ENCODE measurements at regions not wholly inside any gene's neighbourhood (a gene's known extent, or its start where the extent isn't known, plus 50 kb on each side); places are given as distances from the start of the nearest gene placed in this dataset.

- intact Hi-C loops (cut with DNase I): loop anchor here in 1 of 2 donors (5.0 kb wide), 1 partner anchor 344 kb away; no protein-coding TSS in a partner anchor
- DNase-seq (ENCODE audit: low spot score): no peak
Observed at GRCh38 chr15:39161096-39161495, 419.8 kb upstream of the THBS1 start.

- DNase-seq (ENCODE audit: low spot score): no peak
- intact Hi-C loops (cut with DNase I): no loop called here
Observed at GRCh38 chr15:39165020-39165706, 415.7 kb upstream of the THBS1 start.

- intact Hi-C loops (cut with DNase I): no loop called here
- no peak for DNase-seq (ENCODE audit: low spot score)
Observed at GRCh38 chr15:39167164-39168058, 413.5 kb upstream of the THBS1 start.

GRCh38 chr15:39171944-39172368 is 408.9 kb upstream of the THBS1 start:
- DNase-seq (ENCODE audit: low spot score): peak; percentile 79
- intact Hi-C loops (cut with DNase I): loop anchor here (5.0 to 10.0 kb wide), 5 partner anchors 133 to 410 kb away; partner anchors contain the start of gene THBS1 (in 1 of the 2)

- DNase-seq (ENCODE audit: low spot score): no peak
- intact Hi-C loops (cut with DNase I): loop anchor here (5.0 to 10.0 kb wide), 5 partner anchors 132 to 410 kb away; partner anchors contain the start of gene THBS1 (in 1 of the 2)
Observed at GRCh38 chr15:39172380-39173281, 408.2 kb upstream of the THBS1 start.

- no peak for DNase-seq (ENCODE audit: low spot score)
Observed at GRCh38 chr15:39173426-39173825, 407.5 kb upstream of the THBS1 start.

GRCh38 chr15:39174332-39174731 is 406.5 kb upstream of the THBS1 start:
- no peak for DNase-seq (ENCODE audit: low spot score)

More at GRCh38 chr15:39173426-39173825, 407.5 kb upstream of the THBS1 start:
- intact Hi-C loops (cut with DNase I): loop anchor here (5.0 to 10.0 kb wide), 5 partner anchors 131 to 409 kb away; partner anchors contain the start of gene THBS1 (in 1 of the 2)

GRCh38 chr15:39176030-39176429 is 404.8 kb upstream of the THBS1 start:
- no peak for DNase-seq (ENCODE audit: low spot score)
- intact Hi-C loops (cut with DNase I): loop anchor here (10.0 kb wide), 3 partner anchors 129 to 361 kb away; no protein-coding TSS in a partner anchor

More at GRCh38 chr15:39174332-39174731, 406.5 kb upstream of the THBS1 start:
- intact Hi-C loops (cut with DNase I): loop anchor here (5.0 to 10.0 kb wide), 5 partner anchors 130 to 408 kb away; partner anchors contain the start of gene THBS1 (in 1 of the 2)

- DNase-seq (ENCODE audit: low spot score): no peak
- intact Hi-C loops (cut with DNase I): loop anchor here (10.0 kb wide), 3 partner anchors 127 to 363 kb away; no protein-coding TSS in a partner anchor
Observed at GRCh38 chr15:39177561-39177960, 403.3 kb upstream of the THBS1 start.

- DNase-seq (ENCODE audit: low spot score): no peak
- intact Hi-C loops (cut with DNase I): no loop called here
Observed at GRCh38 chr15:39180030-39180429, 400.8 kb upstream of the THBS1 start.

GRCh38 chr15:39180483-39180933 is 400.4 kb upstream of the THBS1 start:
- intact Hi-C loops (cut with DNase I): no loop called here
- no peak for DNase-seq (ENCODE audit: low spot score)

GRCh38 chr15:39181056-39181747 is 399.7 kb upstream of the THBS1 start:
- DNase-seq (ENCODE audit: low spot score): no peak
- intact Hi-C loops (cut with DNase I): no loop called here

GRCh38 chr15:39181940-39182339 is 398.9 kb upstream of the THBS1 start:
- no peak for DNase-seq (ENCODE audit: low spot score)
- intact Hi-C loops (cut with DNase I): no loop called here

GRCh38 chr15:39183164-39183881 is 397.6 kb upstream of the THBS1 start:
- intact Hi-C loops (cut with DNase I): no loop called here
- no peak for DNase-seq (ENCODE audit: low spot score)

- intact Hi-C loops (cut with DNase I): no loop called here
- no peak for DNase-seq (ENCODE audit: low spot score)
Observed at GRCh38 chr15:39184701-39185390, 396.0 kb upstream of the THBS1 start.

- DNase-seq (ENCODE audit: low spot score): no peak
- intact Hi-C loops (cut with DNase I): no loop called here
Observed at GRCh38 chr15:39188314-39188713, 392.6 kb upstream of the THBS1 start.

GRCh38 chr15:39188930-39189329 is 391.9 kb upstream of the THBS1 start:
- intact Hi-C loops (cut with DNase I): no loop called here
- DNase-seq (ENCODE audit: low spot score): no peak
